ENCODE measurements at regions not wholly inside any gene's neighbourhood (a gene's known extent, or its start where the extent isn't known, plus 50 kb on each side); places are given as distances from the start of the nearest gene placed in this dataset.

DNA sequence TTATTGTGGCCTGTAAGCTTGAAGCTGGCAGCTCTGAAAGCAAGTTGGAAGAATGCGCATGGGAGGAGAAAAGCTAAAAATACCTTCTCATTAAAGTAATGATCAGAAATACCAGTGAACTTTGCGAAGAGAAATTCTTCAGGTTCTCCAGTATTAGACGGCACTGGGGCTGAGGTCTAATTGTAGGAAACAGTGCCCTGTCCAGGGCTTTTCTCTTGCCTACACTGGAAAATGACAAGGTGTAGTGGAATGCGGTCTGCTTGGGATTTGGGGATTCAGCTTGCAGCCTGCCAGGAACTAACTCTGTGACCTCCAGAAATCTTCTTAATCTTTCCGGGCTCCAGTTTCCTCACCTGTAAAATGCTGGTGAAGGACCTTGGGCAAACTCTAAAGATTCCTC is 53.3 kb upstream of the KCNJ16 start:
- DNase-seq (ENCODE audit: low spot score): no peak

DNA sequence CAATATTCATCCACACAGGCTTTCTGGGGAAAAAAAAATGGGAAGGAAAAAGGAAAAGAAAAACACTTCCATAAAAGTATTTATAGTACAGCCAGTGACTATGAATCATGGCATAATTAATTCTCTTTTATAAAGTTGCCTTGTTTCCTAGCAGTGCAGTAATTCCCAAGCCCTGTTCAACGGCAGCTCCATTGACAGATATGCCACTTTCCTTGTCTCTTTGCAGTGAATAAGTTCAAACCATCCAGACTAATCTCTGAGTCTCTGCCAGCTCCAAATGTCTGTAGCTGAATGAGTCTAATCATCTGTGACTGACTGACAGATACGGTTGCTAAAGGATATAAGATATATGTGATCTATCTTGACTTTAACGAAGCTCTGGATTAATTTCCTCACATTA is 52.9 kb upstream of the KCNJ16 start:
- DNase-seq (ENCODE audit: low spot score): no peak

DNA sequence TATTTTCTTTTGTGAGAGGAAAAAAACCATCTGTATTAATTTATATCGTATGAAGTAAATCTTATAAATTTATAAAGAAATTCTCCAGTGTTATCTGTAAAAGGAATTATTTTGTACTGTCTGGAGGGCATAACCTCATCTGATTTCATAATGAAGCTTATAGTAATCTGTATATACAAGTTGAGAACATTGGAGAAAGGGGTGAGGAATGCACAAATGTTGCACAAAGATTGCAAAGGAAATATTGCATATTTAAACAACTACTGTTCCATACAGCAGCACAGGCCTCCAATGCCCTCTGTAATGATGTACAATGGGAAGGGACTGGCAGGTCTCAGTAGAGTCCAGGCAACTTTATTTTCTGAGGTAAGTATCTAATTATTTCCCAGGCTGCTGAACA is 50.8 kb upstream of the KCNJ16 start:
- DNase-seq (ENCODE audit: low spot score): no peak
